GM19239 (cell line): ENCODE measurements at regions not wholly inside any gene's neighbourhood (a gene's known extent, or its start where the extent isn't known, plus 50 kb on each side); places are given as distances from the start of the nearest gene placed in this dataset.
"Not testable (repeated sequence)": the region's sequence is repeated elsewhere in the genome, so short reads cannot be mapped to it uniquely, and the experiment has no call there.

Experiments
- DNase-seq: peaks from one replicate; pipeline ENCODE4 v3.0.0; 2011; ENCODE audit warnings: low spot score; ENCODE audit not compliant: insufficient read length
- FAIRE-seq: peaks from 2 replicates; lab custom pipeline; 2011; peaks lifted over from hg19 to GRCh38; lab: Jason Lieb, UNC

DNA sequence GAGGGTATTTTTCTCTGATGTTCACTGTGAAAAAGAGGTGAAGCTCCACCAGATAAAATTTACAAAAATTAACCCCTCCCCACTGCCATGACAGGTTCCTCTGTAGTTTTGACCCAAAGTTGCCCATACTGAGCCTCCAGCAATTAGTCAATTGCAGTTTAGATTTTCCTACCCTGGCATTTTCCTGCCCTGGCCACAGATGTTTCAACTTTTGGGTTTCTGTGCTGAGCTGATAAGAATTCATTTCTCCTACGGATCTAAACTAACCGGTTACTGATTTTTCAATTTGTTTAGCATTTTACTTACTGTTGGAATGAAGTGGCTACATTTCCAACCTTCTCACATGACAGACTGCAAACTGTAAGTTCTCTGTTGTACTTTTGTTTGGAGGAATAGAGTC lies 1346.1 kb upstream of the EPHA6 start:
- DNase-seq (no peak), FAIRE-seq (no peak)

DNA sequence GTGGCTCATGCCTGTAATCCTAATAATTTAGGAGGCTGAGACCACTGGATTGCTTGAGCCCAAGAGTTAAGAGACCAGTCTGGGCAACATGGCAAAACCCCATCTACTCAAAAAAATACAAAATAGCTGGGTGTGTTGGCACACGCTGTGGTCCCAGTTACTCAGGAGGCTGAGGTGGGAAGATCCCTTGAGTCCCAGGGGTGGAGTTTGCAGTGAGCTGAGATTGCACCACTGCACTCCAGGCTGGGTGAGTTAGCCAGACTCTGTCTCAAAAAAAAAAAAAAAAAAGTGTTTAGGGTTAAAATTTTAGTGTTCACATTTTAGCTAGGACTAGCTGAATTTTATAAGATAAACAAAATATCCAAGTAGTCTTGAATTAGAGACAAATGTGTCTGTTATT lies 1340.1 kb upstream of the EPHA6 start:
- no peak for DNase-seq
- no peak for FAIRE-seq

DNA sequence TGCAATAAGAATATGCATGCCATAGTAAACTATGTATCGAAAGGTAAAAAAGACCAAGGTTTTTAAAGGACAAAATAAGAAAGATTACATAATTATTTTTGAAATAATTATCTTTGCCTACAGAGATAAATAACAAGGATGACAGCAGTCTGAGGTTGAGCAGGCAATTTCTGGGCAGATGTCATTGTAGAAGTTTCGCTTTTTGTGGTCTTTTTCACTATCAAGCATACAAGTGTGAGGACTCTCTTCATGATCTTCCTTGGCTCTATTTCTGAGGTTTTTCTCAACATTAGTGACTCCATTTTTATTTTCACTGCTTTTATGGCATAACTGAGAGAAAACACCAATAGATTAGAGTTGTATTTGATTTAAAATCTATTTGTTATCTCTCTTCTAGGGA lies 1337.9 kb upstream of the EPHA6 start:
- FAIRE-seq = no peak
- DNase-seq = no peak

DNA sequence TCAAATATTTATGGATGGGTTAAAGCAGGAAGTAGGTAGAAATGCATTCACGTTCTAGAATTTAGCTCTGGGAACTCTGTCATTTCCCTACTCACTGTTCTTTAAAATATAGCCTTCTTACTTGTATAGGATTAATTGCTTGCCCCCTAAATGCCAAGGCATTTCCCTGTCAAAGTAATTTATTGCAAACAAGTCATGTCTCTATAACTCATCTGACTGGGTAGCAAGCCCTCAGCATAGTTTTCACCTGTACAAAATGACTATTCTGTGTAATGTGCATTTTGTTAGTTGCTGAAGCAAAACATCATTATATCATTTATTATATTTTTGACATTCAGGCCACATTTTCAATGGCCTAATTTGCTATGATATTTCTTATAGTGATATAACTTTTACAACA lies 1308.2 kb upstream of the EPHA6 start:
- DNase-seq = no peak
- no peak for FAIRE-seq

DNA sequence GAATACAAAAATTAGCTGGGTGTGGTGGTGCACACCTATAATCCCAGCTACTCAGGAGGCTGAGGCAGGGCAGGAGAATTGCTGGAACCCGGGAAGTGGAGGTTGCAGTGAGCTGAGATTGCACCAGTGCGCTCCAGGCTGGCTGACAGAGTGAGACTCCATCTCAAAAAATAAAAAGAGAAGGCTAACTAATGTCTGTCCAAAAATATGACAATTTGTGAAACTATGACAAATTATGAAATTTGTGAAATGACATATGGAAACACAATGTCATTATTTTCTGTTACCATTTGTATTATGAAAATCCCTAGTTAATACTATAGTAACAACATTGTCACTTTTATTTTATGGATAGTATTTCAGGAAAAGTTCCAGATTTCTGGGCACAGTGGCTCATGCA lies 1306.3 kb upstream of the EPHA6 start:
- FAIRE-seq (no peak), DNase-seq (no peak)

DNA sequence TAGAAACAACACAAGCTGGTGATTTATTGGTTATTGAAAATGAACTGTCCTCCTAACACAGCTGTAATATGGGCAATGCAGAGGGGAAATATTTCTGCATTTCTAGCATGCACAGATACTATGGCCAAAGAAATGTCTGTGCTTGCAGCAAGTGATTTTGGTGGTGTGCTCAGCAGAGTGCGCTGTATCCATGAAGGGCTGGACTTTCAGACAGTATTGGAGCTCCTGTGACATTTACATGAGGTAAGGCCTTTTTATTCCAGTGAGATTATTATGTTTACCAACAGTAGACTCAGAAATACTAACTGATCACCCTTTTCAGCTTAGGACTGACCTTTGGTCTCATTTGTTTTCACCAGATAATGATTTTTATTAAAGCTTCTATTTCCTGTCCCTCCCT lies 1302.6 kb upstream of the EPHA6 start:
- no peak for FAIRE-seq
- DNase-seq = no peak

DNA sequence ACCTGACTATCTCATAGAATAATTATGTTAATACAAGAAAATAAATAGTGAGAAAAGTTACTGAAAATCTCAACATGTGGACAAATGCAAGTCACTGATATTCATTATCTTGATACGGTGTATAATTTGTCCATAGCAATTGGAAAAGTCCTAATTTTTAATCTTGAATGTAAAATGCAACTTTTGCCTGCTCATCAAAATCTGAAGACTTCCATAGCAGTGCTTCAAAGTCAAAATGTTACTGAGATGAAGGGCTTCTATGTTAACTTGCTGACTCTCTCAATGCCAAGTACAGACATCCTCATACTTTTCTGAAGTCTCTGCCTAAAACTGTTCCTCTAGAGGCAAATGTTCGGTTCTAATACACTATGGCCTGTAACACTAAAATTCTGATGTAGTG lies 1300.1 kb upstream of the EPHA6 start:
- no peak for FAIRE-seq

DNA sequence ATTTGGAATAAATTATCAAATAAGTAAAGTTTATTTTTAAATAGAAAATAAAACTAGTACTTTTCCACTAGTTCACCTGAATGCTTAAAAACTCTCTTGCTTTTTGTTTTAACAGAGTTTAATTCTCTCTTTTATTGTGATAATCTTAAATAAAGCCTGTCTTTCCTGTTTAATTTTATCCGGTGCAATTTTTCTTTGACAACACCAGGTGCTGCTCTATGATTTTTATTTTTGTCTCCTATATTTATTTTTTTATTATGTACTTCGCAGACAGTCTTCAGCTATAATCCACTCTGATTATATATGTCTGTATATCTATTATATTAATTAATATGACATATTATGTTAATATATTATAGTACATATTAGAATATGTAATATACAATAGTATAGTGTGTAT lies 1293.0 kb upstream of the EPHA6 start:
- FAIRE-seq = no peak
- DNase-seq = no peak

More for the DNA sequence above, 1300.1 kb upstream of the EPHA6 start:
- DNase-seq = no peak

DNA sequence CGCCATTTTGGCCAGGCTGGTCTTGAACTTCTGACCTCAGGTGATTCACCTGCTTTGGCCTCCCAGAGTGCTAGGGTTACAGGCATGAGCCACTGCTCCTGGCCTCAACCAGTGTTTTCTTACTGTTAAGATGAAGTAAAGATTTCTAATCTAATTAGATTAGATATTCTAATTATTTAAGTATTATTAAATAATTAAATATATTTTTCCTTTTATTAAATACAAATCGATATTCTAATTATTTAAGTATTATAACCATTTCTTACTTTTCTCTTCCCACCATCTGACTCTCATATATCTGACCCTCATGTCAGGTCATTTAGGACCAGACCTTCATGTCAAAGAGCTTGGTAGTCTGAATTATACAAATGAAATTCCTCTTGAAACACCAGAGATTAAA lies 1291.9 kb upstream of the EPHA6 start:
- DNase-seq (no peak), FAIRE-seq (no peak)

DNA sequence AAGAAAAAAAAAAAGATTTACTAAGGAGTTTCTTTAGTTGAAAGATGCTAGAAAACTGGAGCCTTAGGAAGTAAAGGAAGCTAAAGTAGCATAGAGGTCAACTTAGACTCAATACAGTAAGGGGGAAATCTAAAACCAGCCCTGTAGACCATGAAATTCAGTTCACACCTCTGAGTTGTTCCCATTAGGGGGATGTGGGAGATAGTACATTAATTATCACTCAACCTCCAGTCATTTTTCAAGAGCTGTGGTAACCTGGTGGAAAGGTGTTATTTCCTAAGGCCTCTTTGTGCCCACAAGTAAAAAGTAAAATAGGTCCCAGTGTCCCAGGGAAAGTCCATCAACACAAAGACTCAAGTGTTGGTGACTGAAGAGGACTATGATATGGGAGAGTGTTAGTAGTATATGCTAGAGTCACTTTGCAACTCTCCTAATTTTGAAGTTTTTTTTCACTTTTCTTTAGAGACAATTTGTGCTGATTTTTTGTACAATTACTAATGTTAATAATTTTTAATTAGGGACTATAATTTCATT lies 1274.4 kb upstream of the EPHA6 start:
- no peak for DNase-seq
- FAIRE-seq = no peak

DNA sequence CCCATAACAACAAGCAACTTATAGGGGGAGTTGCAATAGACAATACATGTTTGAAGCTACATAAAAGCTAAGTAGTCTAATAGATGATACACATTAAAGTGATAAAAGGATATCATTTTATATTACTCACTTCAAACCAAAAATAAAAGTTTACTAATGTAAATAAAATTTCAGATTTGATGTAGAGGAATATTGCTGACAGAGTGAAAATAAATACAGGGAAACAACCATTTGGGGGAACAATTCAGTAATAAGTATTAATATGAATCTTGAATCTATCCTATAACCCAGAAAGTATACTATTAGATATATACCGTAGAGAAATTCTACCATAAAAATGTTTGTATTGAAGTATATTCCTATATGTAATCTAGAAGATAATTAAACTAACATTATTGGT lies 1248.9 kb upstream of the EPHA6 start:
- no peak for DNase-seq
- FAIRE-seq = no peak

DNA sequence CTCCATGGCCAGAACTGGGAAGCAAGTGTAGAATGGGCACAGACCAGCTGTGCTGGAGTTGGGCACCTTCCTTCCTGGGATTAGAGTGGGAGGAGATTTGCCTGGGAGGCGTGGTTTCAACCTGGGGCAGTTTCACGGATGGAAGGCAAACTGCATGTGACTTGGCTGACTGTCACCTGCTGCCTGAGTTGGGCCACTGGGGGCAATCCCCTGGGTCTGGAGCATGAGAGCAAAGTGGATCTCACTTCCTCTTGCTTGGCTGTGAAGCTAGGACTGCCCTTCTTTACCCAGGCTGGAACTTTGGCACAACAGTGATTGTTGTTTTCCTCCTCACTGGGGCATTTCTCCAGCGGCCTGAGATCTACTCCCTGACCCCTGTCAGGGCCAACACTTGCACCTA lies 1247.0 kb upstream of the EPHA6 start:
- DNase-seq = no peak
- FAIRE-seq = no peak

DNA sequence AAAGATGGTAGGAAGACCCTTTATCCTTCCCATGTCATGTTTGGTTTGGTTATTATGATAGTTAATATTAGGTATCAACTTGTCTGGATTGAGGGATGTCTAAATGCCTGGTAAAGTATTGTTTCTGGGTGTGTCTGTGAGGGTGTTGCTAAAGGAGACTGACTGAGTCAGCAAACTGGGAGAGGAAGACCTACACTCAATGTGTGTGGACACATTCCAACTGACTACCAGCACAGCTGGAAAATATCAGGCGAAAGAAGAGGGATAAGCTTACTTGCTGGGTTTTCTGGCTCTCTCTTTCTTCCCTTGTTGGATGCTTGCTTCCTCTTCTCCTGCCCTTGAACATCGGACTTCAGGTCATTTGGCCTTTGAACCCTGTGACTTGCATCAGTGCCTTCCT lies 1227.6 kb upstream of the EPHA6 start:
- FAIRE-seq (no peak), DNase-seq (no peak)

DNA sequence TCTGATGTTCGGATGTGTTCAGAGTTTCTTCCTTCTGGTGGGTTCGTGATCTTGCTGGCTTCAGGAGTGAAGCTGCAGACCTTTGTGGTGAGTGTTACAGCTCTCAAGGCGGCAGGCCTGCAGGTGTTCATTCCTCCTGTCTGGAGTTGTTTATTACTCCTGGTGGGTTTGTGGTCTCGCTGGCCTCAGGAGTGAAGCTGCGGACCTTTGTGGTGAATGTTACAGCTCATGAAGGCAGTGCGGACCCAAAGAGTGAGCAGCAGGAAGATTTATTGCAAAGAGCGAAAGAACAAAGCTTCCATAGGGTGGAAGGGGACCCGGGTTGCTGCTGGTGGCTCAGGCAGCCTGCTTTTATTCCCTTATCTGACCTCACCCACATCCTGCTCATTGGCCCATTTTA lies 1226.8 kb upstream of the EPHA6 start:
- FAIRE-seq, DNase-seq: not testable (repeated sequence)

DNA sequence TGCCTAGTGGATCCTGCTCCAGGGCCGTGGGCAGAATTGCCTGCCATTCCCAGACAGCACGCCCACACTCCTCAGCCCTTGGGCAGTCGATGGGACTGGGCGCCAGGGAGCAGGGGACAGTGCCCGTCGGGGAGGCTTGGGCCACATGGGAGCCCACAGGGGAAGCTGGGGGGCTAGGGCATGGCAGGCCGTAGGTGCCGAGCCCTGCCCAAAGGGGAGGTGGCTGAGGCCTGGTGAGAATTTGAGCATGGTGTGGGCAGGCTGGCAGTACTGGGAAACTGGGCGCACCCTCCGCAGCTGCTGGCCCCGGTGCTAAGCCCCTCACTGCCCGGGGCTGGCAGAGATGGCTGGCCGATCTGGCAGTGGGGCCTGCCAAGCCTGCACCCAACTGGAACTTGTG lies 1225.9 kb upstream of the EPHA6 start:
- FAIRE-seq (no peak), DNase-seq (no peak)

DNA sequence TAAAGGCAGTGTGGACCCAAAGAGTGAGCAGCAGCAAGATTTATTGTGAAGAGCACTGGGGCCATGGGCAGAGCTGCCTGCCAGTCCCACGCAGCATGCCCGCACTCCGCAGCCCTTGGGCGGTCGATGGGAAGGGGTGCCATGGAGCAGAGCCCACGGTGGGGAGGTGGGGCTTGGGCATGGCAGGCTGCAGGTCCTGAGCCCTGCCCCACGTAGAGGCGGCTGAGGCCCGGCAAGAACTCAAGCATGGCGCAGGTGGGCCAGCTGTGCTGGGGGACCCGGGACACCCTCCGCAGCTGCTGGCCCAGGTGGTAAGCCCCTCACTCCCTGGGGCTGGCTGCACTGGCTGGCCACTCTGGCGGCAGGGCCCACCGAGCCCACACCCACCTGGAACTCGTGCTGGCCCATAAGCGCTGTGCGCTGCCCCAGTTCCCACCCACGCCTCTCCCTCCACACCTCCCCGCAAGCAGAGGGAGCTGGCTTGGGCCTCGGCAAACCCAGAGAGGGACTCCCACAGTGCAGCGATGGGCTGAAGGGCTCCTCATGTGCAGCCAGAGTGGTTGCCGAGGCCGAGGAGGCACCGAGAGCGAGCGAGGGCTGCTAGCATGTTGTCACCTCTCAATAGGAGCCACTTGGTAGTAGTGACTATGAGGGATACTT lies 1218.8 kb upstream of the EPHA6 start:
- DNase-seq (no peak), FAIRE-seq (no peak)

DNA sequence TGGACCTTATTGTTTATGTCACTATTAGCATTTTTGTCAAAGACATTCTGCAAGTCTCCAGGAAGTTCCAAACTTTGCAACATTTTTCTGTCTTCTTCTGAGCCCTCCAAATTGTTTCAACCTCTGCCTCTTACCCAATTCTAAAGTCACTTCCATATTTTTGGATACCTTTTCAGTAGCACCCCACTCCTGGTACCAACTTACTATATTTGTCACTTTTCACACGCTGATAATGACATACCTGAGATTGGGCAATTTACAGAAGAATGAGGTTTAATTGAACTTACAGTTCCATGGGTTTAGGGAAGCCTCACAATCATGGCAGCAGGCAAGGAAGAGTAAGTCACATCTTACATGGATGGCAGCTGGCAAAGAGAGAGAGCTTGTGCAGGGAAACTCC lies 1206.5 kb upstream of the EPHA6 start:
- no peak for DNase-seq

DNA sequence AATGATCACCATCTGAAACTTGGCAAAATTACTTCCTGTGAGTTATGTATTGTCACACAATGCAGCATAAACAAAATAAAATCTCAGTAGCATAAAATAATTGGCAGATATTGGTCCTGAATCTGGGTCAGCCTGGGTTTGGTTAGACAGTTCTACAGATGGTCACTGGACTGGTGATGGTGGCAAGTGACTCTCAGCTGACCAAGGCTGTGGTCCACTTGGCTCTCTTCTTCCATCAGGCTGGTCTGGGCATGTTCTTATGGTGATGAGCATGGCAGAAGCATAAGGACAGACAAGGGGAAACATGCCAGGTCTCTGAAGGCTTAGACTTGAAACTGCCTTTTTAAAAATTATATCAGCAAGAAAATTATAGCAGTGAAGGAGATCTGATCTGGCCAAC lies 1205.0 kb upstream of the EPHA6 start:
- no peak for FAIRE-seq
- DNase-seq = no peak

More for the DNA sequence above, 1206.5 kb upstream of the EPHA6 start:
- FAIRE-seq = no peak

DNA sequence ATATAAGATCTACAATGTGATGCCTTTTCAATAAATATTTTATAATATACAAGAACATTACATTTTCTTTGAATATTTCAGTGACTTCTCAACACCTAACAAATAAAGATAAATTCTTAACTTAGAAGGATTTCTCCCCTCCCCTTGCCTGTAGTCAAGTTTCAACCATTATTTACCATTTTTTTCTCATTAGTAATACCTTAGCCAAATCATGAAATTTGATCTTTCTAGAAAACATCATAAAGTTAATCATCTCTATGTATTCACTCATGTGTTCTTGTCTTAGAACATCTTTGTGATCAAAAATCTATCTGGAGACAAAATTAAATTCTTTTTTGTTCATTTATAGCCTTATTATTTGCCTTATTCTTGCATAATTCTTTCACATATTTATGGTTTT lies 1201.8 kb upstream of the EPHA6 start:
- no peak for FAIRE-seq
- no peak for DNase-seq

DNA sequence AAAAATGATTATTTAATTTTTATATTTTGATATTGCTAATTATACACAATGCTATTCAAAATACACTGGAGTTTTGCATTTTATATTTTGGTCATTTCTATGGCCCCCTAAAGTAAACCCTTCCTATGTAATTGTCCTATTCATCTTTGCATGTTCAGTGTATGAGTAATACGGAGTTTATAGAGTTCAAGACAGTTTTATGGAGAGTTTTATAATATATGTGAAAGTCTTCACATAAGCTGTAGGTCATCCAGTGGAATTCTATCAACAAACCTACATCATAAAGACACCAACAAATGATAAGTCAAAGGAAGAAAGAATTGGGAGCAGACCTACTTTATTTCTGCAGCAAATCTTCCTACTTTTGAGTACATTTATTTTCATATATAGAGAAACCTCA lies 1200.4 kb upstream of the EPHA6 start:
- FAIRE-seq (no peak), DNase-seq (no peak)

DNA sequence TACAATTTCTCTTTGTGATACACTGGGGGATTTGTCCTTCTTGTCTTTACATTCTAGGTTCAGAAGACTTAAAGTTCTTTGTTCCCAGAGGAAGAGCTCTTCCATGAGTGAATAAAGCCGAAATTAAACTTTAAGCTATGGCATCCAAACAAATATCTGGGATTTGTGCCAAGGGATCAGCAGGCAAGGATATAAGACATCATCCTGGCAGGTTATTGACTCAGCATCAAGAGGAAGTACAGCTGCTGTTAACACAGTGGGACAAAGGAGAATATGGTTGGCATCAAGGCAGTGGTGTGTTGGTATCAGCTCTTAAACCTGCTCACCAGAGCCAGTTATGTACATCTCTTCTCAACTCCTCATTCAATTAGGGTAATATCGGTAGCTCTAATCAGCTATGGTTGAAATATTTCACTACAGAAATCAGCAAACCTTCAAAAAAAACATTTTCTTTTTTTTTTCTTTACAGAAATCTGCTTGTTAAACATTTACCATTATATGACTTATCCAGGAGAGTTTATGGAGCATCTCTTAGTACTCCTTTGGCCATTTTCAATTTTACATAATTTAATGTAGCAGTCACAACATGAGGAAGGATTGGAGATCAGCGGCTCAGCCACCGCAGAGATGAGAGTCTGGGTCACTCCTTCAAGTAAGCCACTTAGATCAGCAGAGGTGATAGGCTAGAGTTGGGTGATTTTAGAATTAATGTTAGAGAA lies 1198.6 kb upstream of the EPHA6 start:
- FAIRE-seq = no peak
- DNase-seq = no peak

DNA sequence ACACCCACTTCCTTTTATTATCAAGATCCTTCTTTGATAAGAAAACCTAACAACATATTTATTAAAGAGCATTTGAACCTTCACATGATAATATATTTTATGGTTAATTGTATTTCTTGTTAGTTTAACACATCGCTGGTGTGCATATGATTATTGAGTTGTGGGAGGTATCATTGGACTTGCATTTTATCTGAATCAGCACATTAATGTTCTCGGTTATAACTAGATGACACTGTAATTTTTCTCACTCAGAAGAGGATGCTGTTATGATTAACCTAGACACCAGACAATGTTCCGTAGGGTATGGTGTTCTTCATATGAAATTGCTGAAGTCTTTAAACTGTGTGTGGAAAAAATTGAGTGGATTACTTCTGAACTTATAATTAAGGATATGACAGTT lies 1188.3 kb upstream of the EPHA6 start:
- no peak for FAIRE-seq
- no peak for DNase-seq
